DLD1 (cell line): ENCODE measurements at regions not wholly inside any gene's neighbourhood (a gene's known extent, or its start where the extent isn't known, plus 50 kb on each side); places are given as distances from the start of the nearest gene placed in this dataset.

Experiments
- in situ Hi-C: cut with HindIII; loops from 2 replicates; pipeline ENCODE4 v1.10.0; 2017; ENCODE audit warnings: low sequenced_read_pairs

- in situ Hi-C loops: no loop called here
Observed at GRCh38 chr6:134446896-134447295, 129.0 kb upstream of the SGK1 start.

- in situ Hi-C loops: no loop called here
Observed at GRCh38 chr6:134446218-134446848, 128.4 kb upstream of the SGK1 start.

- in situ Hi-C loops: no loop called here
Observed at GRCh38 chr6:134443009-134443408, 125.1 kb upstream of the SGK1 start.

GRCh38 chr6:134442073-134442472 lies 124.2 kb upstream of the SGK1 start:
- in situ Hi-C loops: no loop called here

- in situ Hi-C loops: no loop called here
Observed at GRCh38 chr6:134438837-134439236, 120.9 kb upstream of the SGK1 start.

- in situ Hi-C loops: no loop called here
Observed at GRCh38 chr6:134437376-134437775, 119.5 kb upstream of the SGK1 start.

GRCh38 chr6:134436950-134437349 lies 119.0 kb upstream of the SGK1 start:
- in situ Hi-C loops: no loop called here

GRCh38 chr6:134436281-134436815 lies 118.4 kb upstream of the SGK1 start:
- in situ Hi-C loops: no loop called here

GRCh38 chr6:134435814-134436280 lies 117.9 kb upstream of the SGK1 start:
- in situ Hi-C loops: no loop called here

GRCh38 chr6:134434019-134434942 lies 116.4 kb upstream of the SGK1 start:
- in situ Hi-C loops: no loop called here

- in situ Hi-C loops: no loop called here
Observed at GRCh38 chr6:134432036-134432435, 114.1 kb upstream of the SGK1 start.

GRCh38 chr6:134431421-134431859 lies 113.5 kb upstream of the SGK1 start:
- in situ Hi-C loops: no loop called here

- in situ Hi-C loops: loop anchor here (5.0 kb wide), 1 partner anchor 53 kb away; no protein-coding TSS in a partner anchor
Observed at GRCh38 chr6:134429861-134430380, 112.0 kb upstream of the SGK1 start.

- in situ Hi-C loops: loop anchor here (5.0 kb wide), 1 partner anchor 50 kb away; no protein-coding TSS in a partner anchor
Observed at GRCh38 chr6:134427721-134428120, 109.8 kb upstream of the SGK1 start.

- in situ Hi-C loops: loop anchor here (5.0 kb wide), 1 partner anchor 49 kb away; no protein-coding TSS in a partner anchor
Observed at GRCh38 chr6:134426623-134427022, 108.7 kb upstream of the SGK1 start.

GRCh38 chr6:134425917-134426316 lies 108.0 kb upstream of the SGK1 start:
- in situ Hi-C loops: loop anchor here (5.0 kb wide), 1 partner anchor 49 kb away; no protein-coding TSS in a partner anchor

GRCh38 chr6:134425513-134425912 lies 107.6 kb upstream of the SGK1 start:
- in situ Hi-C loops: loop anchor here (5.0 kb wide), 1 partner anchor 48 kb away; no protein-coding TSS in a partner anchor

GRCh38 chr6:134424798-134425170 lies 106.9 kb upstream of the SGK1 start:
- in situ Hi-C loops: loop anchor here (5.0 kb wide), 1 partner anchor 47 kb away; no protein-coding TSS in a partner anchor

- in situ Hi-C loops: no loop called here
Observed at GRCh38 chr6:134424165-134424797, 106.4 kb upstream of the SGK1 start.

- in situ Hi-C loops: no loop called here
Observed at GRCh38 chr6:134422426-134423231, 104.7 kb upstream of the SGK1 start.
